Panc1 (cell line): ENCODE measurements at regions not wholly inside any gene's neighbourhood (a gene's known extent, or its start where the extent isn't known, plus 50 kb on each side); places are given as distances from the start of the nearest gene placed in this dataset.

ENCODE experiments used
- POLR2AphosphoS5 ChIP-seq: IDR thresholded peaks from 2 replicates; pipeline ENCODE4 v1.6.1; 2012; ENCODE audit warnings: mild to moderate bottlenecking, low read depth, low read length, moderate library complexity
- SIN3A ChIP-seq: IDR thresholded peaks from 2 replicates; pipeline ENCODE4 v1.6.1; 2012; ENCODE audit warnings: low read depth, mild to moderate bottlenecking, low read length, moderate library complexity, borderline replicate concordance; ENCODE audit not compliant: insufficient read depth
- TCF7L2 ChIP-seq: IDR thresholded peaks from 2 replicates; pipeline ENCODE4 v1.6.1; 2011; ENCODE audit warnings: mild to moderate bottlenecking, low read depth, low read length, inconsistent platforms
- TF ChIP-seq, protein P1 (sequence below): fragments of 450-650 bp; IDR thresholded peaks from 2 replicates; pipeline ENCODE4 v1.5.1; 2017; ENCODE audit warnings: mild to moderate bottlenecking
- TF ChIP-seq, protein P2 (sequence below), 2 experiments: IDR thresholded peaks; 2 replicates each; pipeline ENCODE4 v1.6.1; 2011 to 2012; ENCODE audit warnings: low read depth in 2 of 2, control low read depth in 1 of 2, low read length in 1 of 2, mild to moderate bottlenecking in 1 of 2, moderate library complexity in 1 of 2; ENCODE audit not compliant: insufficient read depth in 1 of 2

DNA sequence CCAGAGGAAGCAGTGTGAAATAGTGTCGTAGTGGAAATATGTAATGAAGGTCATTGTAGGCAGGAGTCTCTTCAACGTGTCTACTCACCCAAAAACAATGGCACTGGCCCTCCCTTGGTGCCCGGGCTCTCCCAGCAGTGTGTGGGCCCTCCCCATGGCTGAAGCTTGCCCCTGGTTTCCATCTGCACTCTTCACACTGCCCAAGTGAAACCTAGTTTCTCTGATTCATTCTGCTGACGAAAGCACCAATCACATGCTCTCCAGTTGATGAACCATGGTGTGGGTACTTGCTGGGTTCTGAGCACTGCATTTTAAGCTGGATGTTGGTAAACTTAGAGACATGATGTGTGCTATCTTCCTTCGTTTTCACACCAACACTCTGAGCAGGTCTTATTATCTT lies 61.0 kb upstream of the AGBL1 start:
- TF ChIP-seq, protein P1, sequence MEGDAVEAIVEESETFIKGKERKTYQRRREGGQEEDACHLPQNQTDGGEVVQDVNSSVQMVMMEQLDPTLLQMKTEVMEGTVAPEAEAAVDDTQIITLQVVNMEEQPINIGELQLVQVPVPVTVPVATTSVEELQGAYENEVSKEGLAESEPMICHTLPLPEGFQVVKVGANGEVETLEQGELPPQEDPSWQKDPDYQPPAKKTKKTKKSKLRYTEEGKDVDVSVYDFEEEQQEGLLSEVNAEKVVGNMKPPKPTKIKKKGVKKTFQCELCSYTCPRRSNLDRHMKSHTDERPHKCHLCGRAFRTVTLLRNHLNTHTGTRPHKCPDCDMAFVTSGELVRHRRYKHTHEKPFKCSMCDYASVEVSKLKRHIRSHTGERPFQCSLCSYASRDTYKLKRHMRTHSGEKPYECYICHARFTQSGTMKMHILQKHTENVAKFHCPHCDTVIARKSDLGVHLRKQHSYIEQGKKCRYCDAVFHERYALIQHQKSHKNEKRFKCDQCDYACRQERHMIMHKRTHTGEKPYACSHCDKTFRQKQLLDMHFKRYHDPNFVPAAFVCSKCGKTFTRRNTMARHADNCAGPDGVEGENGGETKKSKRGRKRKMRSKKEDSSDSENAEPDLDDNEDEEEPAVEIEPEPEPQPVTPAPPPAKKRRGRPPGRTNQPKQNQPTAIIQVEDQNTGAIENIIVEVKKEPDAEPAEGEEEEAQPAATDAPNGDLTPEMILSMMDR: no peak
- TF ChIP-seq, protein P2, sequence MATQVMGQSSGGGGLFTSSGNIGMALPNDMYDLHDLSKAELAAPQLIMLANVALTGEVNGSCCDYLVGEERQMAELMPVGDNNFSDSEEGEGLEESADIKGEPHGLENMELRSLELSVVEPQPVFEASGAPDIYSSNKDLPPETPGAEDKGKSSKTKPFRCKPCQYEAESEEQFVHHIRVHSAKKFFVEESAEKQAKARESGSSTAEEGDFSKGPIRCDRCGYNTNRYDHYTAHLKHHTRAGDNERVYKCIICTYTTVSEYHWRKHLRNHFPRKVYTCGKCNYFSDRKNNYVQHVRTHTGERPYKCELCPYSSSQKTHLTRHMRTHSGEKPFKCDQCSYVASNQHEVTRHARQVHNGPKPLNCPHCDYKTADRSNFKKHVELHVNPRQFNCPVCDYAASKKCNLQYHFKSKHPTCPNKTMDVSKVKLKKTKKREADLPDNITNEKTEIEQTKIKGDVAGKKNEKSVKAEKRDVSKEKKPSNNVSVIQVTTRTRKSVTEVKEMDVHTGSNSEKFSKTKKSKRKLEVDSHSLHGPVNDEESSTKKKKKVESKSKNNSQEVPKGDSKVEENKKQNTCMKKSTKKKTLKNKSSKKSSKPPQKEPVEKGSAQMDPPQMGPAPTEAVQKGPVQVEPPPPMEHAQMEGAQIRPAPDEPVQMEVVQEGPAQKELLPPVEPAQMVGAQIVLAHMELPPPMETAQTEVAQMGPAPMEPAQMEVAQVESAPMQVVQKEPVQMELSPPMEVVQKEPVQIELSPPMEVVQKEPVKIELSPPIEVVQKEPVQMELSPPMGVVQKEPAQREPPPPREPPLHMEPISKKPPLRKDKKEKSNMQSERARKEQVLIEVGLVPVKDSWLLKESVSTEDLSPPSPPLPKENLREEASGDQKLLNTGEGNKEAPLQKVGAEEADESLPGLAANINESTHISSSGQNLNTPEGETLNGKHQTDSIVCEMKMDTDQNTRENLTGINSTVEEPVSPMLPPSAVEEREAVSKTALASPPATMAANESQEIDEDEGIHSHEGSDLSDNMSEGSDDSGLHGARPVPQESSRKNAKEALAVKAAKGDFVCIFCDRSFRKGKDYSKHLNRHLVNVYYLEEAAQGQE (IDR thresholded peaks at IDR 0.05; ENCODE audit: insufficient read depth in 1 of 2, low read depth in 2 of 2, low read length in 1 of 2): no peak
- no peak for TF ChIP-seq TCF7L2
- TF ChIP-seq POLR2AphosphoS5: no peak
- TF ChIP-seq SIN3A: no peak
